Fibroblast of skin of abdomen (primary cell): ENCODE measurements at regions not wholly inside any gene's neighbourhood (a gene's known extent, or its start where the extent isn't known, plus 50 kb on each side); places are given as distances from the start of the nearest gene placed in this dataset.

Experiments
- DNase-seq: peaks from one replicate; pipeline ENCODE4 v3.0.0-alpha.2; 2013

- DNase-seq = no peak
Measured at GRCh38 chr10:78749200-78749599, 319.6 kb upstream of the ZMIZ1 start.

DNA sequence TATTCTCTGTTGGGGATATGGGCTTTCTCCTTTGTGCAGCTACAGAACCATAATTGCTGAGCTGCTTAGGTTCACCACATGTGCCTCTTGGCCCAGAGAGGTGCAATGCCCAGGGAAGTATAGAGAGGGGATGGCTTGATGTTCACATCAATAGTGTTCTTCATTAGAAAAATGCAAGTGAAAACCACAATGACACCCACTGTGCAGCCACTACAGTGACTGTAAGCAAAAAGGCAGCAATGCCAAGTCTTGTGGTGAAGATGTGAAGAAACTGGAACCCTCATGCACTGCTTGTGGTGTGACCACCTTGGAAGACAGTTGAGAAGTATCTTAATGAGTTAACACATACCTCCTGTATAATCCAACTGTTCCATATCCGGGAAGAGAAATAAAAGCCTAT lies 318.9 kb upstream of the ZMIZ1 start:
- peak; percentile 42 for DNase-seq

DNA sequence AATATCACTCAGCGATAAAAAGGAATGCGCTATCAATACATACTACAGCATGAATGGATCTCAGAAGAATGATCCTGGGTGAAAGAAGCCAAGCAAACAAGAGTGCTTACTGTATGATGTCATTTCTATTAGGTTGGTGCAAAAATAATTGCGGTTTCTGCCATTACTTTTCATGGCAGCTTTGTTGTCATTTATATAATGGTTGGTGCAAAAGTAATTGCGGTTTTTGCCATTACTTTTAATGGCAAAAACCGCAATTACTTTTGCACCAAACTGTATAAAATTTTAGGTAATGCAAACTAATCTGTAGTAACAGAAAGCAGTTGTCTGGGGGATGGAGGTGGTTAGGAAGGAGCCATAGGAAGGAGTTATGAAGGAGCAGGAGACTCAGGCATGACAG lies 318.3 kb upstream of the ZMIZ1 start:
- DNase-seq = no peak

- DNase-seq = no peak
Measured at GRCh38 chr10:78751716-78752115, 317.1 kb upstream of the ZMIZ1 start.

DNA sequence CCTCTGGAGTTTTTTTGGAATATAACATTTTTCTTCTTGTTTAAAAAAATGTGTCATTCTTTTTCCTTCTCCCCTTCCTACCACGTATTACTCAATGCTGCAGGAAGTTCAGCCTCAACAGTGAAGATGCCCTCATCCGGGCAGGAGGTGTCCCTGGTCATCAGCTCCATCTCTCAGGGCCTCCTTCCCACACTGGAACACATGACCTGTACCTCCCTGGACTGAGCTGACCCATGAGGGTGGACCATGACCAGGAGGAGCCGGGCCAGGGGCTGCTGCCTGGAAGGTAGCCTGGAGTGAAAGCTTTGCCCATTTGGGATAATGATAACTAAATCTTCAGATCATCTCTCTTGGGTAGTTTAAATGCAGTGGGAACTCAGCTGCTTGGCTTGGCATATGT lies 316.5 kb upstream of the ZMIZ1 start:
- no peak for DNase-seq

GRCh38 chr10:78752708-78753107 lies 316.1 kb upstream of the ZMIZ1 start:
- no peak for DNase-seq

GRCh38 chr10:78754269-78755062 lies 314.3 kb upstream of the ZMIZ1 start:
- peak; percentile 95 for DNase-seq

DNA sequence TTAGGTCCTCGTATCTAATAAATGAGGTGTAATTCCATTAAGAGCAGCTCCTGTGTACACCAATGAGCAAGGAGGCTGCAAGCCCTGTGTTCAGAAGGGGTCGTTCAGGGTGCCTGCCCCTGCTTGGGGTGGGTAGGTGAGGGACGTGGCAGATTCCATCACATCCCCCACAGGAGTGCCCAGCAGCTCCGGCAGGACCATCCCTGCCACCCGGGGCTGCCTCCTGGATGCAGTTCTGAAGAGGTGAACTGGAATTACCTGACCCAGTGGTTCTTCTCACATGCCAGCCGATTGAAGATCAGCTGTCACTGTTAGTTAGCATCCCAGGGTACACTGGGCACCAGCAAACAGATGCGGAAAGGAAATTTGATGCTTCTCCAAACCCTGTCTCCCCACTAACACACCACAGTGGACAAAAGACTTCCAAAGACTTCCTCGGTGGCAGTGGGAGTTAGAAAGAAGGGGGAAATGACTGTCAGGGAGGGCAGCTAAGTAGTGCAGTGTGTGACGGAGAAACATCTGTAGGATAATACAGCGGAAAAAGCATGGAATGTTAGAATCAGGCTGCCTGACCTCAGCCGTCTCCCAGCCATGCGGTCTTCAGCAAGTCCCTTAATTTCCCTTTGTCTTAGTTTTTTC lies 313.6 kb upstream of the ZMIZ1 start:
- peak; percentile 66 for DNase-seq

GRCh38 chr10:78755877-78756455 lies 312.8 kb upstream of the ZMIZ1 start:
- DNase-seq = no peak

DNA sequence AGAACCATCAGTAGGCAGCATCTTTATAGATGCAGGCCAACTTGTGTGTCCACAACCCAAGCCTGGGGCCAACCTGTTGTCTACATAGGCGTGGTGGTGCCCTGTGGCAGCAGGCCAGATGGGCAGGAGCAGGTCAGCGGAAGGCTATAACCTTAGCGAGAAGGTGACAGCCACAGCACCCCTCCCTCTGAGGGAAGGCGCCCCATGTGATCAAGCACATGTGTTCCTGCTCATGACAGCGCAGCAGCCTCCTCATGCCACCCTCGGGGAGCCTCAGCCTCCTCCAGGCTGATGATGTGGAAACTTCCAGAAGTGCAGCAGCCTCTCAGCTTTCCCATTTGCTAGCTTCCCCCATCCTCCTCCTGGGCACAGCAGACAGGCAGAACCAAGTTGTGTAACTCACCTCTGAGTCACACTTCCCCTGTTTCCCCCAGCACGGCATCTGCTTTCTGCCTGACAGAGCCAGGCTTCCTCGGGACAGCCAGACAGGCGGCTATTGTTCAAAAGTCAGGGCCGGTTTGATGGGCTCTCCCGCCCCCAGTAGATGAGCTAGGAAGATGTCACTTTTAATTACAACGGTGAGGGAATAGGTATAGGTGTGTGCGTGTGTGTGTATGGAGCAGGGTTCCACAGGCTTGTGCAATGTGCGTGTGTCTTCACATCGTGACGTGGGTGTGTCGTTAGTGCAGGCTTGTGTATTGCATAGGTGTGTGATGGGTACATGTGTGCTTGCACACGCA lies 312.0 kb upstream of the ZMIZ1 start:
- peak; percentile 98 for DNase-seq

DNA sequence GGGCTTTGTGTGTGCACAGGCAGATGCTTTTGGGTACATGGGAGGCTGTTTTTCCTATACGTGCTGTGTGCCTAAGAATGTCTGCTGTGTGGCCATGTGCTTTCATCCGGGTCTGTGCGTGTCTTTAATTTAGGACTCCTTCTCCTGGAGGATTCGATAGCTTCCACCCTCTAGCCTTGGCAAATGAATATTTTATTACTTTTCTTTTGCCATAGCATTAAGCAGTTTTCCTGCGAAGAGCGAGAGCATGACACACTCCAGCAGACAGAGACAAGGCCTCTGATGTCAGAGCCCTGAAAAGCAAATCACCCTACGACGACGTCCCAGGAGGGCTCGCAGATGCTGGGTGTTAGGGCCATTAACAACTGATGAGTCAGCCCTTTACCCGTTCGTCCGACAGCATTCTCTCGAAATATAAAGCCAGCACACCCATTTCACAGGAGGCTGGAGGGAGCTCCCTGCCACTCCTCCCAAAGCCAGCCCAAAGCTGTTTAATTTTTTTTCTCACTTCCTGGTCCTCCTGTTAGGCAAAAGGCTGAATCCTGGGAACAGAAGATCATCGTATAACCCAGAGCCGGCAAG lies 311.3 kb upstream of the ZMIZ1 start:
- DNase-seq = peak; percentile 92

DNA sequence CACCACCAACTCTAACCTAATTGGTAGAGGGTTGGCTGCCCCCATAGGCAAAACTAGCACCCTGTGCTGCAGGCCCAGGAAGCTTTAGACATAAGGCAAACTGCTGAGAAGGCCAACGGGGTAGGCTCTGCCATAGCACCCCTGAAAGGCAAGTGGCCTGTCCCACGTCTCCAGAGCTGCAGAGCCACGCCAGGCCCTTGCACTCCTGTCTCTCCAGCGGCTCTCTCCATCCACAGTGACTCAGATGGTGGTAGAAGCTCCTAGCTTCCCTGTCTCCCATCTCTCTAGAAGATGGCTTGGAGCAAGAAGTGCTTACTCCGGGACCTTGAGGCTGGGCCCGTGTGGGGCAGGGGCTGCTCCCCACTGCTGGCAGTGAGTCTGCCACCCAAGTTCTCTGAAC lies 310.6 kb upstream of the ZMIZ1 start:
- DNase-seq = no peak

- no peak for DNase-seq
Measured at GRCh38 chr10:78759456-78760120, 309.2 kb upstream of the ZMIZ1 start.

GRCh38 chr10:78760463-78761310 lies 308.1 kb upstream of the ZMIZ1 start:
- no peak for DNase-seq

DNA sequence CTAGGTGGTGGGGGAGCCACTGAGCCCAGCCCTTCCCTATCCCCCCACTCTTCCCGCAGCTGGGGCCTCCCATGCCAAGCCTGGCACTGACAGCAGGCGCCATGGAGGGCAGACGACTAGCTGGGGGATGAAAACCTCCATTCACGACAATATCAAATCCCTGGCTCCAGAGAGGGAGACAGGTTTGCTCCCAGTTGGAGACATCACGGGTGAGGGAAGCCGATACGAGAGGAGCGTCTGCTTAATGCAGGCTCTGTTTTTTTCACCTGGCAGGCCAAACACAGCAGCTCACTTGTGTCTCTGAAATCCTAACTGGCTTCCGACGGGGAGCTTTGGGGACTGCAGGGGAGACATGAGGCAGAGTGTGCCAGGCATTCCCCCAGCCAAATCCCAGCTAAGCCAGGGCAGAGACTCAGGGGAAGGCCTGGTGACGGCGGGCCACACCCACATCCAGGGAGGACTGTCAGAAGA lies 307.4 kb upstream of the ZMIZ1 start:
- no peak for DNase-seq

GRCh38 chr10:78762086-78762630 lies 306.6 kb upstream of the ZMIZ1 start:
- DNase-seq = no peak

- no peak for DNase-seq
Measured at GRCh38 chr10:78763234-78763633, 305.5 kb upstream of the ZMIZ1 start.

- DNase-seq = no peak
Measured at GRCh38 chr10:78763651-78764395, 304.9 kb upstream of the ZMIZ1 start.

GRCh38 chr10:78764436-78764835 lies 304.3 kb upstream of the ZMIZ1 start:
- no peak for DNase-seq

DNA sequence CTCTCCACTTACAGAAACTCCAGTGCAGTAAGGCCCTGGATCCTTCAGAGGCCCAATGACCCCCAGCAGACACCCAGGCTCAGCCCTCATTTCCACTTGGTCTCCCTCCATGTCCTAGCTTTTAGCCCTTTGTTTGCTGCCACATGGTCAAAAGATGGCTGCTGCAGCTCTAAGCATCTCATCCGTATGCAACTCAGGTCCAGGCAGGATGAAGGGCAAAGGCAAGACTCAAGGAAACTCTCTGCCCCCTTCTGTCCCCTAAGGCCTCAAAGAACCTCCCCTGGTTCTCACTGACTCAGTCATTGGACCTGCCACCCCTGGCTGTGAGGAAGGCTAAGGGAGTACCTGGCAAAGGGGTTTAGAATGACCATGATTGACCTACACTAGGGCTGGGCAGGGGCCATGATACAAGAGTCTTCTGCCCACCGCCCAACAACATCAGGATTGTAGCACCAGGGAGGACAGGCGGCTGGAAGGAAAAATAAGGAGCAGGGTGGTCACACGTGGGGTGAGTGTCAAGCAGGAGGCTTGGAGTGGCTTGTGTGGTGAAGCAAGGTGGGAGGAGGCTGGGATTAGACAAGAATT lies 303.8 kb upstream of the ZMIZ1 start:
- DNase-seq = no peak
